ENCODE measurements at regions not wholly inside any gene's neighbourhood (a gene's known extent, or its start where the extent isn't known, plus 50 kb on each side); places are given as distances from the start of the nearest gene placed in this dataset.

- no peak for TF ChIP-seq EP300 (IDR thresholded peaks at IDR 0.05)
- TF ChIP-seq POLR2A (IDR thresholded peaks at IDR 0.05; ENCODE audit: low read depth) = no peak
Observed at GRCh38 chrX:97672138-97672537, 788.4 kb downstream of the RPA4 start.

Data from esophagus muscularis mucosa (tissue), 2 donors.